Hepatocyte (in vitro differentiated cells): ENCODE measurements at regions not wholly inside any gene's neighbourhood (a gene's known extent, or its start where the extent isn't known, plus 50 kb on each side); places are given as distances from the start of the nearest gene placed in this dataset.

Source experiments
- DNase-seq: peaks from one replicate; pipeline ENCODE4 v3.0.0-alpha.2; 2016; ENCODE audit warnings: low spot score
- H2AFZ ChIP-seq: fragments of 200-600 bp; sonication (generic); 2 replicates; pipeline ENCODE4 v1.6.0; 2016; ENCODE audit warnings: antibody characterized with exemption, mild to moderate bottlenecking
- H3K27ac ChIP-seq: fragments of 200-600 bp; sonication (generic); 2 replicates; pipeline ENCODE4 v1.5.1; 2016; ENCODE audit warnings: mild to moderate bottlenecking
- H3K27me3 ChIP-seq: fragments of 200-600 bp; sonication (generic); 2 replicates; pipeline ENCODE4 v1.6.1; 2016
- H3K36me3 ChIP-seq: fragments of 200-600 bp; sonication (generic); replicated peaks from 2 replicates; pipeline ENCODE4 v1.5.1; 2016; ENCODE audit warnings: low read depth; ENCODE audit not compliant: insufficient read depth
- H3K4me1 ChIP-seq: fragments of 200-600 bp; sonication (generic); 2 replicates; pipeline ENCODE4 v1.5.1; 2016; ENCODE audit warnings: mild to moderate bottlenecking, moderate library complexity; ENCODE audit not compliant: insufficient read depth
- H3K4me2 ChIP-seq: fragments of 200-600 bp; sonication (generic); 2 replicates; pipeline ENCODE4 v1.6.0; 2016
- H3K4me3 ChIP-seq: fragments of 200-600 bp; sonication (generic); 2 replicates; pipeline ENCODE4 v1.5.1; 2016; ENCODE audit warnings: mild to moderate bottlenecking
- H3K79me2 ChIP-seq: fragments of 200-600 bp; sonication (generic); 2 replicates; pipeline ENCODE4 v1.6.0; 2017; ENCODE audit warnings: mild to moderate bottlenecking
- H3K9me2 ChIP-seq: fragments of 200-600 bp; sonication (generic); replicated peaks from 2 replicates; pipeline ENCODE4 v1.6.0; 2017; ENCODE audit warnings: mild to moderate bottlenecking; ENCODE audit not compliant: insufficient read depth
- H3K9me3 ChIP-seq: fragments of 200-600 bp; sonication (generic); 2 replicates; pipeline ENCODE4 v1.5.1; 2016; ENCODE audit warnings: low read depth, mild to moderate bottlenecking
- H4K20me1 ChIP-seq: fragments of 200-600 bp; sonication (generic); 2 replicates; pipeline ENCODE4 v1.6.0; 2016; ENCODE audit warnings: mild to moderate bottlenecking; ENCODE audit not compliant: insufficient read depth, poor library complexity, severe bottlenecking
- CTCF ChIP-seq: fragments of 200-600 bp; sonication (generic); IDR thresholded peaks from 2 replicates; pipeline ENCODE4 v1.5.1; 2016; ENCODE audit warnings: antibody characterized with exemption, mild to moderate bottlenecking; ENCODE audit not compliant: poor library complexity
- EZH2 ChIP-seq: fragments of 200-600 bp; sonication (generic); IDR thresholded peaks from 2 replicates; pipeline ENCODE4 v1.6.1; 2016; ENCODE audit warnings: antibody characterized with exemption, mild to moderate bottlenecking, borderline replicate concordance
- EZH2phosphoT487 ChIP-seq: fragments of 200-600 bp; sonication (generic); IDR thresholded peaks from one replicate; pipeline ENCODE4 v1.6.1; 2018; ENCODE audit warnings: antibody characterized with exemption, mild to moderate bottlenecking, low read depth, moderate library complexity; ENCODE audit not compliant: unreplicated experiment, severe bottlenecking
- WGBS: methylation state at CpG from one replicate; pipeline ENCODE4 v1.1.6; 2016; ENCODE audit warnings: low lambda C conversion rate; ENCODE audit errors: missing lambda C conversion rate; 5-methylcytosine and 5-hydroxymethylcytosine counted together

- H3K4me3 ChIP-seq: no peak overlapping the region
- H3K9me3 ChIP-seq: no peaks in the 10 kb centered on the region
- WGBS: 77% methylated on average over 3 of the region's 3 CpGs
- no peak for DNase-seq
- H3K27me3 ChIP-seq: no peaks in the 10 kb centered on the region
- H3K36me3 ChIP-seq: no peaks in the 10 kb centered on the region
- no peak overlapping the region for H2AFZ ChIP-seq
- H3K9me2 ChIP-seq: no peaks in the 10 kb centered on the region
- H3K79me2 ChIP-seq: no peaks in the 10 kb centered on the region
- H3K4me2 ChIP-seq: no peak overlapping the region
- peaks cover 5% of the 10 kb centered on the region for H3K4me1 ChIP-seq
- TF ChIP-seq CTCF (no peak), EZH2 (no peak), EZH2phosphoT487 (no peak)
- H3K27ac ChIP-seq: no peak overlapping the region
- H4K20me1 ChIP-seq: no peaks in the 10 kb centered on the region
These were observed 60.6 kb upstream of the ARHGAP20 start for GRCh38 chr11:110772863-110773262.

GRCh38 chr11:110766316-110766715 lies 54.1 kb upstream of the ARHGAP20 start:
- H4K20me1 ChIP-seq: no peaks in the 10 kb centered on the region
- 81% methylated on average over 1 of the region's 1 CpG for WGBS

GRCh38 chr11:110764485-110764884 lies 52.2 kb upstream of the ARHGAP20 start:
- H3K4me1 ChIP-seq: peaks cover 16% of the 10 kb centered on the region
- no peaks in the 10 kb centered on the region for H4K20me1 ChIP-seq
- 100% methylated on average over 1 of the region's 1 CpG for WGBS
- H3K36me3 ChIP-seq: no peaks in the 10 kb centered on the region
- H2AFZ ChIP-seq: no peak overlapping the region
- no peaks in the 10 kb centered on the region for H3K9me2 ChIP-seq
- H3K27me3 ChIP-seq: no peaks in the 10 kb centered on the region
- no peak for TF ChIP-seq CTCF
- no peak for TF ChIP-seq EZH2
- TF ChIP-seq EZH2phosphoT487: no peak
- H3K9me3 ChIP-seq: no peaks in the 10 kb centered on the region
- no peak overlapping the region for H3K27ac ChIP-seq
- no peak overlapping the region for H3K4me2 ChIP-seq
- no peaks in the 10 kb centered on the region for H3K79me2 ChIP-seq
- DNase-seq: no peak
- H3K4me3 ChIP-seq: no peak overlapping the region

More at GRCh38 chr11:110766316-110766715, 54.1 kb upstream of the ARHGAP20 start:
- H3K4me1 ChIP-seq: peaks cover 16% of the 10 kb centered on the region
- no peaks in the 10 kb centered on the region for H3K9me2 ChIP-seq
- TF ChIP-seq CTCF (no peak), EZH2phosphoT487 (no peak), EZH2 (no peak)
- no peak overlapping the region for H3K4me3 ChIP-seq
- H3K79me2 ChIP-seq: no peaks in the 10 kb centered on the region
- no peaks in the 10 kb centered on the region for H3K9me3 ChIP-seq
- H3K36me3 ChIP-seq: no peaks in the 10 kb centered on the region
- DNase-seq: no peak
- no peaks in the 10 kb centered on the region for H3K27me3 ChIP-seq
- H2AFZ ChIP-seq: no peak overlapping the region
- H3K4me2 ChIP-seq: no peak overlapping the region
- no peak overlapping the region for H3K27ac ChIP-seq
